ENCODE measurements at regions not wholly inside any gene's neighbourhood (a gene's known extent, or its start where the extent isn't known, plus 50 kb on each side); places are given as distances from the start of the nearest gene placed in this dataset.

GRCh38 chr13:105799155-105799554 lies 736.3 kb downstream of the EFNB2 start:
- no peak for DNase-seq

GRCh38 chr13:105798541-105798940 lies 736.9 kb downstream of the EFNB2 start:
- no peak for DNase-seq

- DNase-seq: no peak
These were observed 739.4 kb downstream of the EFNB2 start for GRCh38 chr13:105796081-105796480.

- no peak for DNase-seq
These were observed 744.5 kb downstream of the EFNB2 start for GRCh38 chr13:105790923-105791322.

GRCh38 chr13:105788530-105788929 lies 746.9 kb downstream of the EFNB2 start:
- DNase-seq: no peak

GRCh38 chr13:105787632-105788031 lies 747.8 kb downstream of the EFNB2 start:
- DNase-seq: no peak

GRCh38 chr13:105785436-105785835 lies 750.0 kb downstream of the EFNB2 start:
- DNase-seq: no peak

GRCh38 chr13:105783261-105783660 lies 752.2 kb downstream of the EFNB2 start:
- no peak for DNase-seq

GRCh38 chr13:105778196-105778595 lies 757.3 kb downstream of the EFNB2 start:
- DNase-seq: no peak

- no peak for DNase-seq
These were observed 760.6 kb downstream of the EFNB2 start for GRCh38 chr13:105774739-105775460.

GRCh38 chr13:105773863-105774538 lies 761.5 kb downstream of the EFNB2 start:
- DNase-seq: no peak

GRCh38 chr13:105773241-105773640 lies 762.2 kb downstream of the EFNB2 start:
- no peak for DNase-seq

GRCh38 chr13:105764486-105764885 lies 771.0 kb downstream of the EFNB2 start:
- DNase-seq: no peak

GRCh38 chr13:105763851-105764250 lies 771.6 kb downstream of the EFNB2 start:
- DNase-seq: no peak

GRCh38 chr13:105762096-105762495 lies 773.4 kb downstream of the EFNB2 start:
- no peak for DNase-seq

- DNase-seq: no peak
These were observed 776.3 kb downstream of the EFNB2 start for GRCh38 chr13:105758918-105759860.

GRCh38 chr13:105740739-105741138 lies 794.7 kb downstream of the EFNB2 start:
- DNase-seq: no peak

- DNase-seq: no peak
These were observed 797.8 kb downstream of the EFNB2 start for GRCh38 chr13:105737688-105738087.

GRCh38 chr13:105735281-105735680 lies 800.2 kb downstream of the EFNB2 start:
- DNase-seq: no peak

GRCh38 chr13:105732806-105733529 lies 802.5 kb downstream of the EFNB2 start:
- no peak for DNase-seq

- DNase-seq: no peak
These were observed 809.6 kb downstream of the EFNB2 start for GRCh38 chr13:105725887-105726286.

GRCh38 chr13:105721016-105721415 lies 814.4 kb downstream of the EFNB2 start:
- DNase-seq: peak; percentile 49 to 61

Data from right lung (tissue), 2 donors.